ENCODE measurements at regions not wholly inside any gene's neighbourhood (a gene's known extent, or its start where the extent isn't known, plus 50 kb on each side); places are given as distances from the start of the nearest gene placed in this dataset.

GRCh38 chr3:102544741-102545140 lies 109.9 kb downstream of the ZPLD1 start:
- WGBS, 2 experiments (ENCODE audit: extremely low coverage in 1 of 2, insufficient coverage in 1 of 2, insufficient read length in 1 of 2, insufficient replicate concordance in 2 of 2, low coverage in 1 of 2, low lambda C conversion rate in 2 of 2, missing lambda C conversion rate in 1 of 2) = 92% methylated on average over 6 of the region's 6 CpGs; no CpG with 5 or more reads in 1 of the 2 experiments
- POLR2A ChIA-PET (ENCODE audit: partially characterized antibody) = no interaction called here
- no peak overlapping the region for H3K4me2 ChIP-seq (ENCODE audit: insufficient read depth in 1 of 2, low read depth in 2 of 2, low read length in 2 of 2)
- no peak overlapping the region for H4K8ac ChIP-seq (ENCODE audit: extremely low read depth, insufficient read depth, low read length)
- H3K18ac ChIP-seq (ENCODE audit: extremely low read depth, low read length) = no peak overlapping the region
- no peak overlapping the region for H3K9ac ChIP-seq (replicated peaks in 1 of 4; ENCODE audit: extremely low read depth in 1 of 4, low read depth in 3 of 4, low read length in 3 of 4)
- no peak overlapping the region for H3K4ac ChIP-seq (replicated peaks; ENCODE audit: insufficient read length, low read depth, low read length)
- no peak overlapping the region for H2BK15ac ChIP-seq (ENCODE audit: low read length)
- H3K27ac ChIP-seq (ENCODE audit: low read depth, low read length) = no peak overlapping the region
- H4K91ac ChIP-seq (replicated peaks; ENCODE audit: insufficient read length, low read length) = no peak overlapping the region
- H3K79me1 ChIP-seq (ENCODE audit: low read depth, low read length) = no peaks in the 10 kb centered on the region
- no peaks in the 10 kb centered on the region for H3K4me1 ChIP-seq (replicated peaks in 1 of 4; ENCODE audit: control insufficient read depth in 3 of 4, insufficient read depth in 4 of 4, low read length in 3 of 4)
- DNase-seq (ENCODE audit: low read depth in 1 of 2, low spot score in 2 of 2) (no peak), FAIRE-seq (no peak)
- no peaks in the 10 kb centered on the region for H3K27me3 ChIP-seq (replicated peaks in 1 of 4; ENCODE audit: control insufficient read depth in 3 of 4, extremely low read depth in 1 of 4, insufficient read depth in 3 of 4, low read length in 3 of 4)
- H2AFZ ChIP-seq (ENCODE audit: low read length) = no peak overlapping the region
- H2AK5ac ChIP-seq (ENCODE audit: low read depth, low read length) = no peak overlapping the region
- H3K36me3 ChIP-seq (ENCODE audit: control insufficient read depth in 2 of 4, insufficient read depth in 4 of 4, low read length in 3 of 4) = no peaks in the 10 kb centered on the region
- no peak overlapping the region for H2BK12ac ChIP-seq (ENCODE audit: low read depth, low read length)
- H4K20me1 ChIP-seq (replicated peaks in 1 of 2; ENCODE audit: control insufficient read depth in 1 of 2, insufficient read depth in 2 of 2, low read length in 2 of 2) = no peaks in the 10 kb centered on the region
- H3K23me2 ChIP-seq (ENCODE audit: low read depth, low read length) = no peaks in the 10 kb centered on the region; the same call in 1 of the 2 replicates
- H2BK20ac ChIP-seq (ENCODE audit: low read length) = no peak overlapping the region
- no peaks in the 10 kb centered on the region for H3K9me3 ChIP-seq (ENCODE audit: insufficient read depth in 2 of 2, low read depth in 1 of 2, low read length in 1 of 2)
- H3K56ac ChIP-seq (replicated peaks; ENCODE audit: insufficient read length, low read depth, low read length) = no peak overlapping the region
- H2BK5ac ChIP-seq (ENCODE audit: low read depth, low read length) = no peak overlapping the region
- no peak overlapping the region for H3K4me3 ChIP-seq (ENCODE audit: extremely low read depth in 1 of 4, insufficient read depth in 2 of 4, low read depth in 3 of 4, low read length in 4 of 4)
- H3K14ac ChIP-seq (ENCODE audit: insufficient read length) = no peak overlapping the region
- H2BK120ac ChIP-seq (replicated peaks; ENCODE audit: low read depth, low read length) = no peak overlapping the region
- H3K79me2 ChIP-seq (ENCODE audit: control insufficient read depth in 1 of 2, insufficient read depth in 2 of 2, low read length in 2 of 2) = no peaks in the 10 kb centered on the region
- H4K5ac ChIP-seq (ENCODE audit: insufficient read length, low read depth, low read length) = no peak overlapping the region
- CTCF ChIA-PET (ENCODE audit: partially characterized antibody) = interaction anchor here (0.7 to 2.3 kb wide), 5 partner anchors 10 to 742 kb away, joined by 3 to 7 read pairs (median 5); no protein-coding TSS in a partner anchor
- H3K23ac ChIP-seq (ENCODE audit: insufficient read length) = no peak overlapping the region
- TF ChIP-seq CHD7 (IDR thresholded peaks at IDR 0.05; ENCODE audit: insufficient replicate concordance, low read length) = no peak
